Natural killer cell (primary cell): ENCODE measurements at regions not wholly inside any gene's neighbourhood (a gene's known extent, or its start where the extent isn't known, plus 50 kb on each side); places are given as distances from the start of the nearest gene placed in this dataset.

Experiments
- ATAC-seq, 3 donors: fragments of 150-1000 bp in 2 of 3; fragments of 200-7000 bp in 1 of 3; cut with Tn5 transposase; 1 replicate in 1 of 3; 2 replicates in 2 of 3; pipeline ENCODE4 v1.10.0; 2021; ENCODE audit warnings: mild to moderate bottlenecking in 2 of 3, moderate library complexity in 2 of 3
- DNase-seq, 2 donors: peaks; one replicate each; pipeline versions ENCODE4 v3.0.0 to v3.0.0-alpha.2; 2013 to 2021; ENCODE audit warnings: mixed read lengths in 1 of 2
- H3K27ac ChIP-seq: one replicate; pipeline ENCODE4 v1.5.1; 2013; ENCODE audit warnings: mild to moderate bottlenecking, low read length
- H3K27me3 ChIP-seq: one replicate; pipeline ENCODE4 v1.6.1; 2013; ENCODE audit warnings: low read length; ENCODE audit not compliant: control insufficient read depth, insufficient read depth
- H3K36me3 ChIP-seq: one replicate; pipeline ENCODE4 v1.6.1; 2013; ENCODE audit warnings: low read length; ENCODE audit not compliant: control insufficient read depth, insufficient read depth
- H3K4me1 ChIP-seq: one replicate; pipeline ENCODE4 v1.6.1; 2013; ENCODE audit warnings: low read length; ENCODE audit not compliant: control insufficient read depth, insufficient read depth
- H3K4me3 ChIP-seq: one replicate; pipeline ENCODE4 v1.5.1; 2013; ENCODE audit warnings: low read length
- H3K9me3 ChIP-seq: one replicate; pipeline ENCODE4 v1.6.1; 2013; ENCODE audit warnings: low read length; ENCODE audit not compliant: control insufficient read depth, insufficient read depth
- H3K27ac Mint-ChIP-seq, 2 donors: one replicate each; pipeline ENCODE4 v1.8.0; 2022; ENCODE audit warnings: mild to moderate bottlenecking in 2 of 2, mixed read lengths in 2 of 2, moderate library complexity in 1 of 2
- H3K27me3 Mint-ChIP-seq, 2 donors: one replicate each; pipeline ENCODE4 v1.8.0; 2022; ENCODE audit warnings: low read depth in 2 of 2, mixed read lengths in 2 of 2
- H3K36me3 Mint-ChIP-seq: one replicate; pipeline ENCODE4 v1.8.0; 2022; ENCODE audit warnings: mixed read lengths
- H3K4me1 Mint-ChIP-seq, 2 donors: one replicate each; pipeline ENCODE4 v1.8.0; 2022; ENCODE audit warnings: mixed read lengths in 2 of 2
- H3K4me3 Mint-ChIP-seq: one replicate; pipeline ENCODE4 v1.8.0; 2022; ENCODE audit warnings: mild to moderate bottlenecking, moderate library complexity, mixed read lengths
- H3K9me3 Mint-ChIP-seq, 2 donors: one replicate each; pipeline ENCODE4 v1.8.0; 2022; ENCODE audit warnings: mixed read lengths in 2 of 2
- CTCF ChIP-seq: fragments of 200-600 bp; IDR thresholded peaks from one replicate; pipeline ENCODE4 v1.8.0; 2022; ENCODE audit warnings: antibody characterized with exemption
- WGBS: methylation state at CpG from one replicate; pipeline ENCODE4 v1.1.7; 2013; ENCODE audit warnings: missing lambda C conversion rate; ENCODE audit not compliant: insufficient coverage; 5-methylcytosine and 5-hydroxymethylcytosine counted together
- intact Hi-C: fragments of 100-400 bp; cut with micrococcal nuclease; formaldehyde crosslinking; loops from one replicate; pipeline ENCODE4 v1.14.2; 2022

DNA sequence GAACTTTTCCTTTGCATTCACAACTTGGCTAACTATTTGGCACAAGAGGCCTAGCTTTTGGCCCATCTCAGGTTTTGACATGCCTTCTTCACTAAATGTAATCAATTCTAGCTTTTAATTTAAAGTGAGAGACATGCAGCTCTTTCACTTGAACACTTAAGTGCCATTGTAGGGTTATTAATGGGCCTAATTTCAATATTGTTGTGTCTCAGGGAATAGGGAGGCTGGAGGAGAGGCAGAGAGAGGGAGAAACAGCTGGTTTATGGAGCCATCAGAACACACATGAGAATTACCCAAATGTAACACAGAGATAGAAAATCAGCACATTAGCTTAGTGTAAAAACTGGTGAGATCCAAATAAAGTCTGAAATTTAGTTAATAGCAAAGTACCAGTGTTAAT lies 157.4 kb downstream of the RPAP3 start:
- intact Hi-C loops = no loop called here
- H3K9me3 ChIP-seq = peaks cover 6% of the 10 kb centered on the region
- H3K4me1 Mint-ChIP-seq = peaks cover 7 to 8% of the 10 kb centered on the region in 2 donors
- H3K27ac Mint-ChIP-seq = no peak overlapping the region
- peaks cover 5 to 6% of the 10 kb centered on the region in 2 donors for H3K27me3 Mint-ChIP-seq
- peaks cover 0 to 6% of the 10 kb centered on the region in 2 donors for H3K9me3 Mint-ChIP-seq
- TF ChIP-seq CTCF = no peak
- no peak overlapping the region for H3K4me3 ChIP-seq
- no peak overlapping the region for H3K4me3 Mint-ChIP-seq
- peaks cover 6% of the 10 kb centered on the region for H3K36me3 Mint-ChIP-seq
- H3K4me1 ChIP-seq = peaks cover 7% of the 10 kb centered on the region
- DNase-seq (no peak), ATAC-seq (no peak)
- H3K27me3 ChIP-seq = no peaks in the 10 kb centered on the region
- H3K27ac ChIP-seq = no peak overlapping the region
- no peaks in the 10 kb centered on the region for H3K36me3 ChIP-seq

DNA sequence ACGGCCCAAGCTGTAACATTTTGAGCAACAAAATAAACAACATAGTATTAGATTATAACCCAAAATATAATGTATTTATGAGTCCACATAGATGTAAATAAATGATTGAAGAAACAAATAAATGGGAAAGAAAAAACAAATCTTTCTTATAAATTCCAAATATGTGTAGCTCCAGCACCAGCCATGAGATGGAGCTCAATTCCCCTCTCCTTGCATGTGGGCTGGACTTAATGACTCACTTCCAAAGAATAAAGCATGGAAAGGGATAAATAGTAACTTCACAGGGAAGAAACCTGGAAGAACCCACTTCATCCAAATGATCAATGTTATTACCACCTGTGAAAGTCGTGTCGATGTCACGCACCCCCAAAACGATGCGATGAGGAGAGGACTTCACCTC lies 158.8 kb downstream of the RPAP3 start:
- intact Hi-C loops = no loop called here
- Mint-ChIP-seq H3K27me3 (peaks cover 6 to 9% of the 10 kb centered on the region in 2 donors), H3K4me1 (peaks cover 6 to 8% of the 10 kb centered on the region in 2 donors), H3K27ac (no peak overlapping the region), H3K36me3 (no peaks in the 10 kb centered on the region), H3K9me3 (no peaks in the 10 kb centered on the region), H3K4me3 (no peak overlapping the region)
- Histone ChIP-seq H3K9me3 (no peaks in the 10 kb centered on the region), H3K4me1 (peaks cover 7% of the 10 kb centered on the region), H3K27me3 (no peaks in the 10 kb centered on the region), H3K27ac (no peak overlapping the region), H3K4me3 (no peak overlapping the region), H3K36me3 (no peaks in the 10 kb centered on the region)
- DNase-seq (no peak), ATAC-seq (no peak)
- WGBS = 89% methylated on average over 5 of the region's 6 CpGs
- TF ChIP-seq CTCF = no peak

- Mint-ChIP-seq H3K4me3 (no peak overlapping the region), H3K27ac (no peak overlapping the region), H3K36me3 (no peaks in the 10 kb centered on the region), H3K4me1 (peaks cover 15 to 16% of the 10 kb centered on the region in 2 donors), H3K27me3 (peaks cover 1 to 6% of the 10 kb centered on the region in 2 donors), H3K9me3 (no peaks in the 10 kb centered on the region)
- intact Hi-C loops = no loop called here
- TF ChIP-seq CTCF = no peak
- Histone ChIP-seq H3K9me3 (no peaks in the 10 kb centered on the region), H3K4me1 (peaks cover 16% of the 10 kb centered on the region), H3K27ac (no peak overlapping the region), H3K4me3 (no peak overlapping the region), H3K36me3 (no peaks in the 10 kb centered on the region), H3K27me3 (no peaks in the 10 kb centered on the region)
- no peak for ATAC-seq
- no peak for DNase-seq
- WGBS = 63% methylated on average over 5 of the region's 6 CpGs
These were observed 159.8 kb downstream of the RPAP3 start for GRCh38 chr12:47545938-47546609.

DNA sequence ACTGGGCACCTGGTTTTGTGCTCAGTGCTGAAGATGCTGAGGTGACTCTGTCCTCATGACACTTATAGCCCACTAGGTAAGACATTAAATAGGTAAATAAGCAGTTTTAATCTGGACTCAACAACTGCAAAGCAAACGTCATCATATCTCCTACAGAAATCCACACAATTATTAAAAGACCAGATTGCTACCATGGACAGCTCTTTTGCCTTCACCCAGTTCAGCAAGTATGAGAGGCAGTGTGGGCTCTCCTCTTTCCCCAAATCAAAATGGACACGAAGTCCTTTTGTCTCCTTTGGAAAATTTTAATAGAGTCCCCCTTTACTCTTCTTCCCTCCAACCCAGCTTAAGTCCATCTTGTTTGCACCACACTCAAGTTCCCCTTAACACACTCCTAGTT lies 171.1 kb downstream of the RPAP3 start:
- no peak for DNase-seq
- peaks cover 3% of the 10 kb centered on the region for H3K27me3 ChIP-seq
- peaks cover 10 to 13% of the 10 kb centered on the region in 2 donors for H3K9me3 Mint-ChIP-seq
- no peaks in the 10 kb centered on the region for H3K4me1 ChIP-seq
- peaks cover 27 to 64% of the 10 kb centered on the region in 2 donors for H3K27me3 Mint-ChIP-seq
- no peaks in the 10 kb centered on the region for H3K36me3 ChIP-seq
- peaks cover 20% of the 10 kb centered on the region for H3K36me3 Mint-ChIP-seq
- 18% methylated on average over 2 of the region's 2 CpGs for WGBS
- intact Hi-C loops = no loop called here
- no peak overlapping the region for H3K4me3 ChIP-seq
- TF ChIP-seq CTCF = no peak
- no peak overlapping the region for H3K27ac ChIP-seq
- H3K27ac Mint-ChIP-seq = no peak overlapping the region
- no peak overlapping the region for H3K4me3 Mint-ChIP-seq
- ATAC-seq = no peak
- peaks cover 0 to 4% of the 10 kb centered on the region in 2 donors for H3K4me1 Mint-ChIP-seq
- H3K9me3 ChIP-seq = peaks cover 10% of the 10 kb centered on the region
